OCI-LY3 (cell line): ENCODE measurements at regions not wholly inside any gene's neighbourhood (a gene's known extent, or its start where the extent isn't known, plus 50 kb on each side); places are given as distances from the start of the nearest gene placed in this dataset.
"Not testable (repeated sequence)": the region's sequence is repeated elsewhere in the genome, so short reads cannot be mapped to it uniquely, and the experiment has no call there.

ENCODE experiments used
- EZH2phosphoT487 ChIP-seq: fragments of 200-600 bp; shearing (Covaris generic); IDR thresholded peaks from 2 replicates; pipeline ENCODE4 v1.6.1; 2018; ENCODE audit warnings: antibody characterized with exemption, mixed run types, low read depth
- TF ChIP-seq, protein P1 (sequence below): fragments of 200-600, 300-600 bp; sonication (generic); IDR thresholded peaks from 2 replicates; pipeline ENCODE4 v1.5.1; 2014; ENCODE audit warnings: antibody characterized with exemption, low read length, low read depth

DNA sequence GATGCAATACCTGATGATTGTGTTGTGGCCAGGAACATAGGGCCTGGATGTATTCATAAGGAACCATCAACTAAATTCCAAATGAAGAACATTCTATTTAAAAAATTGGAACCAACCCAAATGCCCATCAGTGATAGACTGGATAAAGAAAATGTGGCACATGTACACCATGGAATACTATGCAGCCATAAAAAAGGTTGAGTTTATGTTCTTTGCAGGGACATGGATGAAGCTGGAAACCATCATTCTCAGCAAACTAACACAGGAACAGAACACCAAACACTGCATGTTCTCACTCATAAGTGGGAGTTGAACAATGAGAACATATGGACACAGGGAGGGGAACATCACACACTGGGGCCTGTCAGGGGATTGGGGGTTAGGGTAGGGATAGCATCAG lies 150.6 kb downstream of the DUSP10 start:
- TF ChIP-seq, protein P1, sequence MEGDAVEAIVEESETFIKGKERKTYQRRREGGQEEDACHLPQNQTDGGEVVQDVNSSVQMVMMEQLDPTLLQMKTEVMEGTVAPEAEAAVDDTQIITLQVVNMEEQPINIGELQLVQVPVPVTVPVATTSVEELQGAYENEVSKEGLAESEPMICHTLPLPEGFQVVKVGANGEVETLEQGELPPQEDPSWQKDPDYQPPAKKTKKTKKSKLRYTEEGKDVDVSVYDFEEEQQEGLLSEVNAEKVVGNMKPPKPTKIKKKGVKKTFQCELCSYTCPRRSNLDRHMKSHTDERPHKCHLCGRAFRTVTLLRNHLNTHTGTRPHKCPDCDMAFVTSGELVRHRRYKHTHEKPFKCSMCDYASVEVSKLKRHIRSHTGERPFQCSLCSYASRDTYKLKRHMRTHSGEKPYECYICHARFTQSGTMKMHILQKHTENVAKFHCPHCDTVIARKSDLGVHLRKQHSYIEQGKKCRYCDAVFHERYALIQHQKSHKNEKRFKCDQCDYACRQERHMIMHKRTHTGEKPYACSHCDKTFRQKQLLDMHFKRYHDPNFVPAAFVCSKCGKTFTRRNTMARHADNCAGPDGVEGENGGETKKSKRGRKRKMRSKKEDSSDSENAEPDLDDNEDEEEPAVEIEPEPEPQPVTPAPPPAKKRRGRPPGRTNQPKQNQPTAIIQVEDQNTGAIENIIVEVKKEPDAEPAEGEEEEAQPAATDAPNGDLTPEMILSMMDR, result not testable (repeated sequence)
- TF ChIP-seq EZH2phosphoT487, result not testable (repeated sequence)
